ENCODE measurements at regions not wholly inside any gene's neighbourhood (a gene's known extent, or its start where the extent isn't known, plus 50 kb on each side); places are given as distances from the start of the nearest gene placed in this dataset.

DNA sequence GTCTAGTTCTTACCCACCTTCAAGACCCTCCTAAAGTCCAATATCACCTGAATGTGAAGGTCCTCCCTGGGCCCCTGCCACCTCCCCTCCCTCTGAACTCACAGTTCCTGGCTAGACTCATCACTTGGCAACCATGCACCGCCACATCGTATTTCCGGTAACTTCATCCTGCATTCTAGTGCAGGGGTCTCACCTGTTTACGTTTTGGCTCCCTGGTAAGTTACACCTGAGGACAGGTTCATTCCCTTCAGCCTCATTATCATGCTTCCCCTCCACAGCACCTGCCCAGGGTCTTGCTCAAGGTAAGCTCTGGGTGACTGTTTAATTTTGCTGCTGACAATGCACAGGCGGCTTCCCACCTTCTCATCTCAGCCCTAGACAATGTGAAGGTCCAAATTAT is 93.1 kb downstream of the MIS18A start:
- Histone ChIP-seq H3K4me3 (no peak overlapping the region), H3K36me3 (ENCODE audit: low read depth) (no peaks in the 10 kb centered on the region), H3F3A (ENCODE audit: insufficient read depth) (no peaks in the 10 kb centered on the region), H3K4me2 (ENCODE audit: unreplicated experiment) (no peak overlapping the region), H3K9me2 (ENCODE audit: insufficient read depth) (no peaks in the 10 kb centered on the region), H3K27ac (no peak overlapping the region), H3K4me1 (ENCODE audit: insufficient read depth) (no peaks in the 10 kb centered on the region), H2AFZ (no peak overlapping the region), H4K20me1 (ENCODE audit: insufficient read depth) (no peaks in the 10 kb centered on the region), H3K9me3 (ENCODE audit: low read depth) (no peaks in the 10 kb centered on the region), H3K27me3 (replicated peaks; ENCODE audit: insufficient read depth) (no peaks in the 10 kb centered on the region), H3K79me2 (ENCODE audit: insufficient read depth) (no peaks in the 10 kb centered on the region), H3K9ac (no peak overlapping the region)
- DNase-seq: no peak
- WGBS, 2 experiments (ENCODE audit: low coverage in 1 of 2, low lambda C conversion rate in 2 of 2, missing lambda C conversion rate in 2 of 2): 78 to 91% methylated on average over 5 of the region's 5 CpGs
- in situ Hi-C loops (cut with MboI): no loop called here
- no peak for TF ChIP-seq EZH2phosphoT487 (IDR thresholded peaks at IDR 0.05; ENCODE audit: insufficient read depth, low read depth)
- no peak for TF ChIP-seq EZH2 (IDR thresholded peaks at IDR 0.05; ENCODE audit: insufficient read depth, poor library complexity, severe bottlenecking)

DNA sequence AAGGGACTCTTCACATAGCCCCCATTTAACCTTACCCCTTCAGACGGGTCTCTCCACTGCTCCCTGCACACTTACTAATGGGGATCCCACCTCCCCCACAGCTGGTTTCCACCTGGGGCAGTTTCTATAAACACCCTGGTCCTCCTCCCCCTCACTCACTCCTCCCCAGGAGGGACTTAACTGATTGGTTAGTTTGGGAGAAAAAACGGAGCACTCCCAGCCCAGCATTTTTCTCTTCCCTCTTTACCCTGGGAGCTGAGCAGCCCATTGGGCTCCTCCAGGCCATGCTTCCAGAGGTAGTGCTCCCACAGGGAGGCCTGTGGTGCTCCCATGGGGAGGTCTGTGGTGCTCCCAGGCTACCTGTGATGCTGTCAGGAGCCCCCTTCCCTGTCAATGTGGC is 93.7 kb downstream of the MIS18A start:
- H3K27me3 ChIP-seq (replicated peaks; ENCODE audit: insufficient read depth): no peaks in the 10 kb centered on the region
- H3K9me2 ChIP-seq (ENCODE audit: insufficient read depth): no peaks in the 10 kb centered on the region
- no peaks in the 10 kb centered on the region for H3K4me1 ChIP-seq (ENCODE audit: insufficient read depth)
- no peak overlapping the region for H3K4me3 ChIP-seq
- no peak overlapping the region for H3K27ac ChIP-seq
- H2AFZ ChIP-seq: no peak overlapping the region
- H3K4me2 ChIP-seq (ENCODE audit: unreplicated experiment): no peak overlapping the region
- no peak for TF ChIP-seq EZH2phosphoT487 (IDR thresholded peaks at IDR 0.05; ENCODE audit: insufficient read depth, low read depth)
- TF ChIP-seq EZH2 (IDR thresholded peaks at IDR 0.05; ENCODE audit: insufficient read depth, poor library complexity, severe bottlenecking): no peak
- no peaks in the 10 kb centered on the region for H3K9me3 ChIP-seq (ENCODE audit: low read depth)
- no peaks in the 10 kb centered on the region for H4K20me1 ChIP-seq (ENCODE audit: insufficient read depth)
- no peaks in the 10 kb centered on the region for H3F3A ChIP-seq (ENCODE audit: insufficient read depth)
- no peaks in the 10 kb centered on the region for H3K36me3 ChIP-seq (ENCODE audit: low read depth)
- H3K9ac ChIP-seq: no peak overlapping the region
- DNase-seq: no peak
- in situ Hi-C loops (cut with MboI): no loop called here
- no peaks in the 10 kb centered on the region for H3K79me2 ChIP-seq (ENCODE audit: insufficient read depth)
- WGBS, 2 experiments (ENCODE audit: low coverage in 1 of 2, low lambda C conversion rate in 2 of 2, missing lambda C conversion rate in 2 of 2): 54 to 61% methylated on average over 2 of the region's 2 CpGs

DNA sequence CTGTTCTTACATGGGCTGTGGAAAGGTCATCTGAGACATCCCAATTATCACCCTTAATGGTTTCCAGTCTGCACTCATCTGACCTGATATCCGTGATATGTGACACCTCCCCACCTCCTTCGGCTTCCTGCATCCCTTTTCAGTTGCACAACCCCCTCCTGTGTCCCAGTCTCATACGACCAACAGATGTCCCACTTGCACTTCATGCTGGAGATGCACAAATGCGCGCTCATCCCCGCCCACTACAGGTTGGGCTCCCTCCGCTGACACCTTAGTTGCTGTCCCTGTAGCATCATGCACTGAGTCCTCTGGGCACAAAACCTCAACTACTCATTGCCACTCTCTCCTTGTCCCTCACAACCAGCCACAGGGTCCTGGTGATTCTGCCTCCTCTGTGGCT is 94.4 kb downstream of the MIS18A start:
- Histone ChIP-seq H3K36me3 (ENCODE audit: low read depth) (no peaks in the 10 kb centered on the region), H3K9ac (no peak overlapping the region), H3F3A (ENCODE audit: insufficient read depth) (no peaks in the 10 kb centered on the region), H3K4me3 (no peak overlapping the region), H3K27ac (no peak overlapping the region), H3K9me2 (ENCODE audit: insufficient read depth) (no peaks in the 10 kb centered on the region), H4K20me1 (ENCODE audit: insufficient read depth) (no peaks in the 10 kb centered on the region), H3K4me1 (ENCODE audit: insufficient read depth) (no peaks in the 10 kb centered on the region), H2AFZ (no peak overlapping the region), H3K9me3 (ENCODE audit: low read depth) (no peaks in the 10 kb centered on the region), H3K4me2 (ENCODE audit: unreplicated experiment) (no peak overlapping the region), H3K79me2 (ENCODE audit: insufficient read depth) (no peaks in the 10 kb centered on the region), H3K27me3 (replicated peaks; ENCODE audit: insufficient read depth) (no peaks in the 10 kb centered on the region)
- no peak for TF ChIP-seq EZH2phosphoT487 (IDR thresholded peaks at IDR 0.05; ENCODE audit: insufficient read depth, low read depth)
- TF ChIP-seq EZH2 (IDR thresholded peaks at IDR 0.05; ENCODE audit: insufficient read depth, poor library complexity, severe bottlenecking): no peak
- WGBS, 2 experiments (ENCODE audit: low coverage in 1 of 2, low lambda C conversion rate in 2 of 2, missing lambda C conversion rate in 2 of 2): 71 to 73% methylated on average over 7 of the region's 7 CpGs
- in situ Hi-C loops (cut with MboI): no loop called here
- no peak for DNase-seq

DNA sequence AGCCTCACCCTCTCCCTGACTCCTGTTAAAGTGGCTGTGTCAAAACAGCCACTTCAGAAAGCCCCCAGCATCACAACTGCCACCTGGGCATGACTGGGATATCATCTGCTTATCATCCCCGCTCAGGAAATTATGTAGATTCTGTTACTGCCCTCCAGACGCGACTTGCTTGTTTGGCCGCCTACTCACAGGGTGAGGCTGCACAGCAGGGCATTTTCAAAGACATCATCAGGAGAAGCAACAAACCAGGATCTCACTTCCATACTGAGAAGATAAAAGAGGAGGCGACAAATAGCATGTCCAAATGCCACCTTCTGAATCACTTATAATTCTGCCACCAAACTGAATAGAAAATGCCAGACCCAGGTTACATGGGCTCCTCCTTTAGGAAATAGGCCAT is 94.8 kb downstream of the MIS18A start:
- Histone ChIP-seq H3K79me2 (ENCODE audit: insufficient read depth) (no peaks in the 10 kb centered on the region), H3K27me3 (replicated peaks; ENCODE audit: insufficient read depth) (no peaks in the 10 kb centered on the region), H4K20me1 (ENCODE audit: insufficient read depth) (no peaks in the 10 kb centered on the region), H3K36me3 (ENCODE audit: low read depth) (no peaks in the 10 kb centered on the region), H3K9me3 (ENCODE audit: low read depth) (no peaks in the 10 kb centered on the region), H2AFZ (no peak overlapping the region), H3K27ac (no peak overlapping the region), H3K9ac (no peak overlapping the region), H3K9me2 (ENCODE audit: insufficient read depth) (no peaks in the 10 kb centered on the region), H3F3A (ENCODE audit: insufficient read depth) (no peaks in the 10 kb centered on the region), H3K4me3 (no peak overlapping the region), H3K4me2 (ENCODE audit: unreplicated experiment) (no peak overlapping the region), H3K4me1 (ENCODE audit: insufficient read depth) (no peaks in the 10 kb centered on the region)
- in situ Hi-C loops (cut with MboI): no loop called here
- DNase-seq: no peak
- no peak for TF ChIP-seq EZH2phosphoT487 (IDR thresholded peaks at IDR 0.05; ENCODE audit: insufficient read depth, low read depth)
- no peak for TF ChIP-seq EZH2 (IDR thresholded peaks at IDR 0.05; ENCODE audit: insufficient read depth, poor library complexity, severe bottlenecking)
- WGBS, 2 experiments (ENCODE audit: low coverage in 1 of 2, low lambda C conversion rate in 2 of 2, missing lambda C conversion rate in 2 of 2): 91 to 96% methylated on average over 5 of the region's 5 CpGs

DNA sequence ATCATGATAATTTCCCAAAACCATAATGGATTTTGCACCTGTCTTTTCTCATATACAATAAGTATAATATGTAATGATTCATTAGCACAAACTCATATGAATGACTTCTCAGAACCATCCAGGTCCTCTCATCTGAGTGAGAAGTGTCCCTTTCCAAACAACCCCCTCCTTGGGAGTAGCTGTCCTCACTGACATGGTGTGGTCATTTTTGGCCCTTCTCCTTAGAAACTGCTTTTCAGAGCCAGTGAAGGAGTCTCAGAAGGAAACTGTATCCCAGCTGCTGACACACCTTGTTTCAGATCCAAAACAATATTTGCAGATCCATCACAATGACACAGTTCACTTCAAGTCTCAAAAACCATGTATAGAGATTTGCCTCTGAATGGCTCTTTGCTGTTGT is 95.5 kb downstream of the MIS18A start:
- H3K27me3 ChIP-seq (replicated peaks; ENCODE audit: insufficient read depth): peaks cover 3% of the 10 kb centered on the region; the same call in 1 of the 2 replicates
- no peaks in the 10 kb centered on the region for H3K9me3 ChIP-seq (ENCODE audit: low read depth)
- no peak overlapping the region for H3K9ac ChIP-seq
- H4K20me1 ChIP-seq (ENCODE audit: insufficient read depth): no peaks in the 10 kb centered on the region
- no peaks in the 10 kb centered on the region for H3F3A ChIP-seq (ENCODE audit: insufficient read depth)
- no peaks in the 10 kb centered on the region for H3K79me2 ChIP-seq (ENCODE audit: insufficient read depth)
- no peaks in the 10 kb centered on the region for H3K9me2 ChIP-seq (ENCODE audit: insufficient read depth)
- no peak overlapping the region for H3K4me3 ChIP-seq
- no peak for DNase-seq
- no peaks in the 10 kb centered on the region for H3K4me1 ChIP-seq (ENCODE audit: insufficient read depth)
- no peak overlapping the region for H3K27ac ChIP-seq
- TF ChIP-seq EZH2 (IDR thresholded peaks at IDR 0.05; ENCODE audit: insufficient read depth, poor library complexity, severe bottlenecking) (no peak), EZH2phosphoT487 (IDR thresholded peaks at IDR 0.05; ENCODE audit: insufficient read depth, low read depth) (no peak)
- H2AFZ ChIP-seq: no peak overlapping the region
- no peak overlapping the region for H3K4me2 ChIP-seq (ENCODE audit: unreplicated experiment)
- in situ Hi-C loops (cut with MboI): no loop called here
- H3K36me3 ChIP-seq (ENCODE audit: low read depth): no peaks in the 10 kb centered on the region
